Thoracic aorta (tissue), 2 donors: ENCODE measurements at regions not wholly inside any gene's neighbourhood (a gene's known extent, or its start where the extent isn't known, plus 50 kb on each side); places are given as distances from the start of the nearest gene placed in this dataset.

Experiments used
- ATAC-seq: fragments of 150-250 bp; one replicate; pipeline ENCODE4 v1.8.0; 2017; ENCODE audit warnings: low read depth; ENCODE audit not compliant: insufficient number of reproducible peaks, low FRiP score
- DNase-seq: peaks from one replicate; pipeline ENCODE4 v3.0.0-alpha.2; 2020; ENCODE audit warnings: low spot score
- H3K27ac ChIP-seq, 2 donors: fragments of 200-600 bp; sonication (generic); 1 replicate in 1 of 2; 2 replicates in 1 of 2; pipeline ENCODE4 v1.5.1; 2016; ENCODE audit warnings: mild to moderate bottlenecking in 2 of 2, moderate library complexity in 2 of 2
- H3K27me3 ChIP-seq: fragments of 200-600 bp; sonication (generic); replicated peaks from 2 replicates; pipeline ENCODE4 v1.6.0; 2016; ENCODE audit warnings: mild to moderate bottlenecking; ENCODE audit not compliant: insufficient read depth
- H3K36me3 ChIP-seq: fragments of 200-600 bp; sonication (generic); one replicate; pipeline ENCODE4 v1.5.1; 2016
- H3K4me1 ChIP-seq, 2 donors: fragments of 200-600 bp; sonication (generic); 1 replicate in 1 of 2; 2 replicates in 1 of 2; pipeline versions ENCODE4 v1.5.1 to v1.6.0; 2016; ENCODE audit warnings: low read depth in 2 of 2, mild to moderate bottlenecking in 1 of 2; ENCODE audit not compliant: control insufficient read depth in 1 of 2
- H3K4me3 ChIP-seq: fragments of 200-600 bp; sonication (generic); 2 replicates; pipeline ENCODE4 v1.5.1; 2016; ENCODE audit warnings: mild to moderate bottlenecking
- H3K9me3 ChIP-seq: fragments of 200-600 bp; sonication (generic); 2 replicates; pipeline ENCODE4 v1.5.1; 2016
- TF ChIP-seq, protein P1 (sequence below): fragments of 200-600 bp; sonication (generic); IDR thresholded peaks from one replicate; pipeline ENCODE4 v1.5.1; 2019; ENCODE audit warnings: antibody characterized with exemption

DNA sequence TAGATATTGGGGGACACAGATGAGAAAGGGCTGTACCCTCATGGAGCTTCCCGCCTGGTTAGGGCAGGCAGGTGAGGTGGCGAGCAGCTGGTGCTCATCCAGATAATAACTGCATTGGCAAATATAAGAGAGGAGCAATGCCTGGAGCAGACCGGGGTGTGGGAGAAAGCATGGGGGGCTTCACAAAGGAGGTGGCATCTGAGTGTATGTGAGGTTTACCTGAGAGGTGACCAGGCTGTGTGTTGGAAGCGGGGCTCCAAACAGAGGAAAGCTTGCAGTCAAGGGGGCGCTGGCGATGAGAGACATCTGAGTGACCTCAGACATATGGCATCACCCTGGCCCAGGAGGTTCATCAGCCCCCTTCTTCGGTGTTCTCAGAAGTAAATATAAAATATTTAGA is 72.1 kb upstream of the PMEPA1 start:
- DNase-seq: no peak
- Histone ChIP-seq H3K4me1 (no peaks in the 10 kb centered on the region), H3K36me3 (no peaks in the 10 kb centered on the region), H3K27me3 (no peaks in the 10 kb centered on the region), H3K27ac (no peak overlapping the region), H3K4me3 (no peak overlapping the region), H3K9me3 (no peaks in the 10 kb centered on the region)
- no peak for ATAC-seq
- TF ChIP-seq, protein P1, sequence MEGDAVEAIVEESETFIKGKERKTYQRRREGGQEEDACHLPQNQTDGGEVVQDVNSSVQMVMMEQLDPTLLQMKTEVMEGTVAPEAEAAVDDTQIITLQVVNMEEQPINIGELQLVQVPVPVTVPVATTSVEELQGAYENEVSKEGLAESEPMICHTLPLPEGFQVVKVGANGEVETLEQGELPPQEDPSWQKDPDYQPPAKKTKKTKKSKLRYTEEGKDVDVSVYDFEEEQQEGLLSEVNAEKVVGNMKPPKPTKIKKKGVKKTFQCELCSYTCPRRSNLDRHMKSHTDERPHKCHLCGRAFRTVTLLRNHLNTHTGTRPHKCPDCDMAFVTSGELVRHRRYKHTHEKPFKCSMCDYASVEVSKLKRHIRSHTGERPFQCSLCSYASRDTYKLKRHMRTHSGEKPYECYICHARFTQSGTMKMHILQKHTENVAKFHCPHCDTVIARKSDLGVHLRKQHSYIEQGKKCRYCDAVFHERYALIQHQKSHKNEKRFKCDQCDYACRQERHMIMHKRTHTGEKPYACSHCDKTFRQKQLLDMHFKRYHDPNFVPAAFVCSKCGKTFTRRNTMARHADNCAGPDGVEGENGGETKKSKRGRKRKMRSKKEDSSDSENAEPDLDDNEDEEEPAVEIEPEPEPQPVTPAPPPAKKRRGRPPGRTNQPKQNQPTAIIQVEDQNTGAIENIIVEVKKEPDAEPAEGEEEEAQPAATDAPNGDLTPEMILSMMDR: no peak

DNA sequence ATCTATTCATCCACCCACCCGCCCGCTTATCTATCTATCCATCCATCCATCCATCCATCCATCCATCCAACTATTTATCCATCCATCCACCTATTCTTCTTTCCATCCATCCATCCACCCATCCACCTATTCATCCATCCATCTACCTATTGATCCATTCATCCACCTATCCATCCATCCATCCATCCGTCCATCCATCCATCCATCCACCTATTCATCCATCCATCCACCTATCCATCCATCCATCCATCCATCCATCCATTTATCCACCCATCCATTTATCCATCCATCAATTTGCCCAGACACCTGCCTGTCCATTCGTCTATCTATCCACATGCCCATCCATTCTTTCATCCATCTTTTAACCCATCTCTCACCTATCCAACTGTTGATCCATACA is 71.1 kb upstream of the PMEPA1 start:
- Histone ChIP-seq H3K27ac (no peak overlapping the region), H3K36me3 (no peaks in the 10 kb centered on the region), H3K9me3 (no peaks in the 10 kb centered on the region), H3K4me3 (no peak overlapping the region), H3K4me1 (no peaks in the 10 kb centered on the region), H3K27me3 (no peaks in the 10 kb centered on the region)
- ATAC-seq (no peak), DNase-seq (no peak)
- TF ChIP-seq, protein P1: no peak

DNA sequence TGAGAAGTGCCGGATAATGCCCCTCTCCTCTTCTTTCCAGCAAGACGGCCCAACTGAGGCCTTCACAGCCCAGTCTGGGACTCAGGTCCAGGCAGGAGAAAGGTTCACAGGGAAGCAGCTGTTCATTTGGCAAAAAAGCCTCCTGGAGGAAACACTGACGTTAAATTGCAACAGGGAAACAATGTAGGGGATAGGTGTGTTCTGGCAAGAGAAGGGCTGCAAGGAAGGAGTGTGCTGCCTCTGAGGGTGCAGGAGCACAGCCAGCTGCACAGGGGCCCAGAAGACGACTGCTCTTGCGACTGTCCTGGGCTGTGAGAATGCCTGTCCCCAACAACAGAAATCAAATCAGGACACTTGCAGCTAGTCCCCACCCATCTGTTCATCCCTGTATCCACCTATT is 70.6 kb upstream of the PMEPA1 start:
- H3K4me1 ChIP-seq: no peaks in the 10 kb centered on the region
- TF ChIP-seq, protein P1: no peak
- no peaks in the 10 kb centered on the region for H3K27me3 ChIP-seq
- ATAC-seq (no peak), DNase-seq (no peak)
- H3K27ac ChIP-seq: no peak overlapping the region
- H3K4me3 ChIP-seq: no peak overlapping the region
- no peaks in the 10 kb centered on the region for H3K9me3 ChIP-seq
- no peaks in the 10 kb centered on the region for H3K36me3 ChIP-seq

DNA sequence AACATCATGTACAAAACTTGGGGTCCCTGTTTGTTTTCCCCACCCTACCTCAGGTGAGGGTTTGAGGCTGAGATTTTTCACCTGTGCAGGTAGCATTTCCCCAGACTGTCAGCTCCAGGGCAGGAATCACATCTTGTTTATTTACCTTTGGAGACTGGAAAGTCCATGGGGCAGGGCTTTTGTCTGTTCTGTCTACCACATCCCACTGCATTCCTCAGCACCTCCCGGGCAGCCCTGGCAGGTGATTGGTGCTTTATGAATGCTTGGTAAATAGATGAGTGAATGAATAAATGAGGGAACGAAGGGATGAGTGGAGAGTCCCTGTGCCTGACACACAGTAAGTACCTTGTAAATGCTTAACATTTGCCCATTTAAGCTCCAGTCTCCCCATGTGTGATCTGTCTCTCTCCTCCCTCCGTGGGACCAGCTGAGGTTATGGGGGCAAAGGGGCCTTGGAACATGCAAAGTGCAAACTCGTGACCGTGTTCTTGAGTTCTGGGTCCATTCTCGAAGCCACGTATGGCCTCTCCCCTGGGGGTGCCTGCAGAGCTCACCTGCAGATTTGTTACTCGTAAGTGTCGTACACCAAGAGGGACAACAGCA is 69.7 kb upstream of the PMEPA1 start:
- Histone ChIP-seq H3K4me3 (no peak overlapping the region), H3K36me3 (no peaks in the 10 kb centered on the region), H3K9me3 (no peaks in the 10 kb centered on the region), H3K27me3 (no peaks in the 10 kb centered on the region), H3K27ac (no peak overlapping the region), H3K4me1 (no peaks in the 10 kb centered on the region)
- no peak for DNase-seq
- ATAC-seq: no peak
- TF ChIP-seq, protein P1: no peak

DNA sequence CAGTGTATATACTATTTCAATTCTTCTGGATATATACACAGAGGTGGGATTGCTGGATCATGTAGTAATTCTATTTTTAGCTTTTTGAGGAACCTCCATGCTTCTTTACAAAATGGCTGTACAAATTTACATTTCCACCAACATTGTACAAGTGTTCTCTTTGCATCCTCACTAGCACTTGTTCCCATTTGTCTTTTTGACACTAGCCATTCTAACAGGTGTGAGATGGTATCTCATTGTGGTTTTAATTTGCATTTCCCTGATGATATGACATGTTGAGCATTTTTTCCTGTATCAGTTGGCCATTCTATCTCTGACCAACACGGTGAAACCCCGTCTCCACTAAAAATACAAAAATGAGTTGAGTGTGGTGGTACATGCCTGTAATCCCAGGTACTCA is 68.1 kb upstream of the PMEPA1 start:
- no peaks in the 10 kb centered on the region for H3K27me3 ChIP-seq
- H3K9me3 ChIP-seq: no peaks in the 10 kb centered on the region
- no peaks in the 10 kb centered on the region for H3K36me3 ChIP-seq
- peaks cover 0 to 3% of the 10 kb centered on the region in 2 donors for H3K4me1 ChIP-seq
- no peak for DNase-seq
- no peak overlapping the region for H3K27ac ChIP-seq
- no peak for ATAC-seq
- TF ChIP-seq, protein P1: no peak
- H3K4me3 ChIP-seq: no peak overlapping the region
